ENCODE measurements at regions not wholly inside any gene's neighbourhood (a gene's known extent, or its start where the extent isn't known, plus 50 kb on each side); places are given as distances from the start of the nearest gene placed in this dataset.
A peak's percentile ranks its signal among the peaks of the same experiment; 100 is the strongest.

DNA sequence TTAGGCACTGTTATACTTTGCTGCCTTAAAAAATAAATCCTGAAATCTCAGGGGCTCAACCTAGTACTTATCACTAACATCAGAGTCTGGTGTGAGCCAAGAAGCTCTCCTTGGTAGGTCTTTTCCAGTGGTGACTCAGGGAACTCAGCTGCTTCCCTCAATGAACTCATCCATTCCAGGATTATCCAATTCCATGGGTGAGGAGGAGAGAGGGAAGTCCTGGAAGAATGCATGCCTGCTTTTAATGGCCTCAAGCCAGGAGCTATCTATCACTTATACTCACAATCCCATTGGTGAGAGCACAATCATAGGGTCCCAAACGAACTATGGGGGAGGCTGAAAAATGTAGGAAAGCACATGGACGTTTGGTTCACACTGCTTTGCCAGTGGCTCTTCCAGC is 113.6 kb downstream of the POLR2M start:
- TF ChIP-seq, protein P1, sequence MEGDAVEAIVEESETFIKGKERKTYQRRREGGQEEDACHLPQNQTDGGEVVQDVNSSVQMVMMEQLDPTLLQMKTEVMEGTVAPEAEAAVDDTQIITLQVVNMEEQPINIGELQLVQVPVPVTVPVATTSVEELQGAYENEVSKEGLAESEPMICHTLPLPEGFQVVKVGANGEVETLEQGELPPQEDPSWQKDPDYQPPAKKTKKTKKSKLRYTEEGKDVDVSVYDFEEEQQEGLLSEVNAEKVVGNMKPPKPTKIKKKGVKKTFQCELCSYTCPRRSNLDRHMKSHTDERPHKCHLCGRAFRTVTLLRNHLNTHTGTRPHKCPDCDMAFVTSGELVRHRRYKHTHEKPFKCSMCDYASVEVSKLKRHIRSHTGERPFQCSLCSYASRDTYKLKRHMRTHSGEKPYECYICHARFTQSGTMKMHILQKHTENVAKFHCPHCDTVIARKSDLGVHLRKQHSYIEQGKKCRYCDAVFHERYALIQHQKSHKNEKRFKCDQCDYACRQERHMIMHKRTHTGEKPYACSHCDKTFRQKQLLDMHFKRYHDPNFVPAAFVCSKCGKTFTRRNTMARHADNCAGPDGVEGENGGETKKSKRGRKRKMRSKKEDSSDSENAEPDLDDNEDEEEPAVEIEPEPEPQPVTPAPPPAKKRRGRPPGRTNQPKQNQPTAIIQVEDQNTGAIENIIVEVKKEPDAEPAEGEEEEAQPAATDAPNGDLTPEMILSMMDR (IDR thresholded peaks at IDR 0.05; ENCODE audit: control insufficient read depth, extremely low read depth, insufficient read depth): no peak
- DNase-seq (ENCODE audit: low read depth): no peak
- H3K4me3 ChIP-seq (ENCODE audit: low read depth, low read length): no peak overlapping the region

DNA sequence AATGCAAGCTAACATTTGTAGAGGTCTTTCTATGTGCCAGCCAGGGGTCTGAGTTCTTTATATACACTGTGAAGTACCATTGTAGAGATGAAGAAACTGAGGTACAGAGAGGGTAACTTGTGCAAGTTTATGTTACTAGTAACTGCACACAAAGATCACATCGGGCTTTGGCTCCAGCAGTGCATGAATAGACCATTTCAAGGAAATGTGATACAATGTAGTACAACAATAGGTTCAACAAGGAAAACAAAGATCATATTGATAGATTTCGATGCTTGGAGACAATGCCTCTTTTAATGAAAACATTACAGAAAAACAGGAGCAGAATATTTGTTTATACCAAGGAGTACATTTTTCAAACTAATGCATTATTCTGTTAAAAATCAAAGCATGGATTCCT is 115.3 kb downstream of the POLR2M start:
- TF ChIP-seq, protein P1 (IDR thresholded peaks at IDR 0.05; ENCODE audit: control insufficient read depth, extremely low read depth, insufficient read depth): no peak

DNA sequence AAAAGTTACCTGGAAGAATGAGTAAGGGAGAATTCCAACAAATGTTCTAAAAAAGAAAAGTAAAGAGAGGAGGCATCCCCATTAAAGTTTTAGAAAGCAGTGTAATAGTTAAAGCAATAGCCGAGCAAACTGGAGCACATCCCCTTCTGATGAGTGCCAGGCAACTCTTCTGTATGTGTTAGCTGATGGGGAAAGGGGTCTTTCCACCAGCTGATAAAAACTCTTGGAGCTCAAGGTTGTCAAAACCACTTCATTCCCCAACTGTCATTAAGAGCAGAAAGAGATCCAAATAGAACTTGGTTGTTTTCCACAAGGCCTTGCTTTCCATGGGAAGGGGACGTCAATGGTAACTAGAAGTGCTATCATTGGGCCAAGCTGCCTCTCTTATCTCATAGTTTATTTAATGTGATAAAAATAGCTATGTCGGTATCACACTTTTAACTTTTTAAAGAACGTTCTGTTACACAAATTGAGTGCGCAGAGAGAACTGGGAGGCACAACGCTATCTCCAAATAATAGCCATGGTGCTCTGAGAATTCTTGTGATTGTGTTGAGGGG is 116.9 kb downstream of the POLR2M start:
- DNase-seq (ENCODE audit: low read depth): no peak
- TF ChIP-seq, protein P1 (IDR thresholded peaks at IDR 0.05; ENCODE audit: control insufficient read depth, extremely low read depth, insufficient read depth): no peak
- H3K4me3 ChIP-seq (ENCODE audit: low read depth, low read length): no peak overlapping the region

More for the DNA sequence above, 115.3 kb downstream of the POLR2M start:
- no peak for DNase-seq (ENCODE audit: low read depth)
- H3K4me3 ChIP-seq (ENCODE audit: low read depth, low read length): no peak overlapping the region

DNA sequence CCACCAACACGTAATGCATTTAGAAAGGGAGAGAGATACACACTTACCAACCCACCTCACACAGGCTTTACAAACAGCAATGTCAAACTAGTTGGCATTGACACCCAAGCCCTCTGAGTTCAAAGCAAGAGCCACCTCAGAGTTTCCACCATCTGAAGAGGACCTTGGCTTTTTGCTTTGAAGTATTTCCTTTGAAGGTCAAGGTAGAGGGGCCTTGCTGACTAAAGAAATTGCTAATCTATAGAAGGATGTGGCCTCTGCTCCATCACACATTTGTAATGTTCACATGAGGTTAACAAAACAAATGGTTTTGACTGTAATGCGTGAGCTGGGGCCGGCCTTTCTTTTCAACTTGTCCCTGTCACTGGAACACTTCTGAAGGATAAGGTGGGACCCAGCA is 117.7 kb downstream of the POLR2M start:
- DNase-seq (ENCODE audit: low read depth): no peak
- TF ChIP-seq, protein P1 (IDR thresholded peaks at IDR 0.05; ENCODE audit: control insufficient read depth, extremely low read depth, insufficient read depth): no peak

DNA sequence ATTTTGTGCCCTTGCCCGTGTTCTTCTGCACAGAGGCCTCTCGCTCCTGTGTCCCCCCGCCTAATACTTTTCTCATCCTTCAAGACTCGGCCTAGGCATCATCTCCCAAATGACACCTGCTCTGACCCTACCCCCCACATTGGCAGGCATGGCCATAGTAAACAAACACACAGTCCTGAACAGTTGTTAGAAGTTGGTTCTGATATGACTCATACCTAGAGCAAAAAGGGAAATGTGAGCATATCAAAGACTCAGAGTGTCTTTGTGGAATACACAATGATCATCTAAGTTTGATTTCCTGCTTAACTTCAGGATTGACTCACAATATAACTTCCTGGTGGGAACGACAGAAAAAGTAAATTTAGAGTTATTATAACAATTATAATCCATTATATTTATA is 120.5 kb downstream of the POLR2M start:
- DNase-seq (ENCODE audit: low read depth): peak; percentile 13
- TF ChIP-seq, protein P1 (IDR thresholded peaks at IDR 0.05; ENCODE audit: control insufficient read depth, extremely low read depth, insufficient read depth): no peak
- H3K4me3 ChIP-seq (ENCODE audit: low read depth, low read length): no peak overlapping the region

More for the DNA sequence above, 117.7 kb downstream of the POLR2M start:
- no peak overlapping the region for H3K4me3 ChIP-seq (ENCODE audit: low read depth, low read length)

DNA sequence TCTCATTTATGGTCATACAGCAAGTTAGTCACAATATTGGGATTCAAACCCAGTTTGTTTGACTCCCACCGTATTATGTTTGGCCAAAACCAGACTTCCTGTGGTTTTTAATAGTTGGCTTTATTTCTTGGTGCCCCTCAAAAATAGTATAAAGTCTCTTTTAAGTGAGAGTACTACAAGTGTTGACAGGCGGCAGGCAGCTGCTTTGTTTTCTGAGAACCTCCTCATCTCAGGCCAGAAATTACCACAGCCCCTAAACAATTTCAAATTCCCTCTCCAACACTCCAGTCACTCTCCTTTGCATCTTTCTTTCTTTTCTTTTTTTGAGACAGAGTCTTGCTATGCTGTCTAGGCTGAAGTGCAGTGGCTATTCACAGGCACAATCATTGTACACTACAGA is 121.5 kb downstream of the POLR2M start:
- no peak for DNase-seq (ENCODE audit: low read depth)
- no peak overlapping the region for H3K4me3 ChIP-seq (ENCODE audit: low read depth, low read length)
- TF ChIP-seq, protein P1 (IDR thresholded peaks at IDR 0.05; ENCODE audit: control insufficient read depth, extremely low read depth, insufficient read depth): no peak

DNA sequence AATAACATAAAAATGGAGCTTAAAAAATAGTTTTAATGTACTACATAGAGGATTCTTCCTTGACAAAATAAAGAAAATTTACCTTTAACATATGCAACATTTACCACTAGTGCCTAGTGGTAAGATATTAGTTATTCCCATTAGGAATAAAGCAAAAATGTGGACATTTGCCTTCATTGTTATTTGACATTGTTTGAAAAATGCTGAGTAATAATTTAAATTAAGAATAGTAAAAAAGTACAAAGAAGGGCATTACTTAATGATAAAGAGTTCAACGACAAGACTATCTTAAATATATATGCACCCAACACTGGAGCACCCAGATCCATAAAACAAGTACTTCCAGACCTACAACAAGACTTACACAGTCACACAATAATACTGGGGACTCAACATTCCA is 125.7 kb downstream of the POLR2M start:
- DNase-seq (ENCODE audit: low read depth): no peak
- H3K4me3 ChIP-seq (ENCODE audit: low read depth, low read length): no peak overlapping the region
- TF ChIP-seq, protein P1 (IDR thresholded peaks at IDR 0.05; ENCODE audit: control insufficient read depth, extremely low read depth, insufficient read depth): no peak
